ENCODE measurements at regions not wholly inside any gene's neighbourhood (a gene's known extent, or its start where the extent isn't known, plus 50 kb on each side); places are given as distances from the start of the nearest gene placed in this dataset.

- DNase-seq (ENCODE audit: low spot score): no peak
- in situ Hi-C loops (cut with MboI; ENCODE audit: low pct_unique_long_range_greater_than_20kb, low sequenced_read_pairs, unreplicated experiment): no loop called here
- TF ChIP-seq, protein P1, sequence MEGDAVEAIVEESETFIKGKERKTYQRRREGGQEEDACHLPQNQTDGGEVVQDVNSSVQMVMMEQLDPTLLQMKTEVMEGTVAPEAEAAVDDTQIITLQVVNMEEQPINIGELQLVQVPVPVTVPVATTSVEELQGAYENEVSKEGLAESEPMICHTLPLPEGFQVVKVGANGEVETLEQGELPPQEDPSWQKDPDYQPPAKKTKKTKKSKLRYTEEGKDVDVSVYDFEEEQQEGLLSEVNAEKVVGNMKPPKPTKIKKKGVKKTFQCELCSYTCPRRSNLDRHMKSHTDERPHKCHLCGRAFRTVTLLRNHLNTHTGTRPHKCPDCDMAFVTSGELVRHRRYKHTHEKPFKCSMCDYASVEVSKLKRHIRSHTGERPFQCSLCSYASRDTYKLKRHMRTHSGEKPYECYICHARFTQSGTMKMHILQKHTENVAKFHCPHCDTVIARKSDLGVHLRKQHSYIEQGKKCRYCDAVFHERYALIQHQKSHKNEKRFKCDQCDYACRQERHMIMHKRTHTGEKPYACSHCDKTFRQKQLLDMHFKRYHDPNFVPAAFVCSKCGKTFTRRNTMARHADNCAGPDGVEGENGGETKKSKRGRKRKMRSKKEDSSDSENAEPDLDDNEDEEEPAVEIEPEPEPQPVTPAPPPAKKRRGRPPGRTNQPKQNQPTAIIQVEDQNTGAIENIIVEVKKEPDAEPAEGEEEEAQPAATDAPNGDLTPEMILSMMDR (IDR thresholded peaks at IDR 0.05; ENCODE audit: extremely low read depth, insufficient read depth, missing control alignments): no peak
Measured at GRCh38 chr15:94026458-94027304, 204.7 kb upstream of the MCTP2 start.

DNA sequence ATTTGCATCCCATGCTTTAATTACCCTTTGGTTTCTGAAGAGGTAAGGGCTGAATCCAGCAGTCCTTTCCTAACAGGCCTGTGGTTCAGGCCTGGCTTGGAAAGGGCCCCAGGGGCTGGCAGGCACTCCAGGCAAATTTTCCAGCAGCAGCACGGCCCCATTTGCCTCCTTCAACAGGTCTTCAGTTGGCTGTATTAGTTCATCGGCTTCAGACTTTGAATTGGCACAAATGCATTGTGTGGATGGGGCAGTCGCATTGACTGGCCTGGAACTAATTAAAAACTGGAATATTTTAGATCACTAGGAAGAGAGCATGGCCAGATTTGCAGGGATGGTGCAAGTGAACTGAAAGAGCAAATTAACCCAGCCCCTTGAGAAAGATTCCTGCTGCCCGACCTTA lies 207.8 kb upstream of the MCTP2 start:
- no peak for DNase-seq (ENCODE audit: low spot score)
- in situ Hi-C loops (cut with MboI; ENCODE audit: low pct_unique_long_range_greater_than_20kb, low sequenced_read_pairs, unreplicated experiment): no loop called here
- TF ChIP-seq, protein P1 (IDR thresholded peaks at IDR 0.05; ENCODE audit: extremely low read depth, insufficient read depth, missing control alignments): no peak

DNA sequence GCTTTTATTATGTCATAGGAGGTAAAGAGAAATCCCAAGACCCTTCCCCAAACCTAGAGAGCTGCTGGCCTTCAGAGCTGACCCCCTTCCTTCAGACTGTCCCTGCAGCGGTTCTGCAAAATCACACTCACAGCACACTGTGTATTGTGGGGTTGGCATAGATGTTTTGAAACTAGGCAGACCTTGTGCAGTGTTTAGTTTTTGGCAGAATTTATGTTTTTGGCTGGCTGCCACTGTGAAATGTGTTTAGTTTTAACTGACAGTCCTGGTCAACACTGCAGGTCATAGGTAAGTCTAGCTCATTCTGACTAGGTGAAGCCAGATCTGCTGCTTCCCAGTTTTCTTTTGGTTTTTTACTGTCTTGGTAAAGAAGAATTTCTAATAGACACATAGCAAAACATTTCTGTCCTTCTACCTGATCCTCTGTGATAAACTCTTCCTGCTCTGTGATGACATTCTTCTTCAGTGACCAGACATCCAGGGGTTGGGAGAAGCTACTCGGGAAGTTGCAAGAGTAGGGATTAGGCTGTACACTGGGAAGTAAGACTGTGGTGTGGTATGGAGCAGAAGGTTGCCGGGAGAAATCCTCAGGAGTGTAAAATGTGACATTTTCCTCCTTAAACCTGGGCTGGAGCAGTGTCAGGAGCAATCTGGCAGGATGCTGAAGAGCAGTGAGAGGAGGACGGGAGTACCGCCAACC lies 209.6 kb upstream of the MCTP2 start:
- no peak for DNase-seq (ENCODE audit: low spot score)
- TF ChIP-seq, protein P1 (IDR thresholded peaks at IDR 0.05; ENCODE audit: extremely low read depth, insufficient read depth, missing control alignments): no peak
- in situ Hi-C loops (cut with MboI; ENCODE audit: low pct_unique_long_range_greater_than_20kb, low sequenced_read_pairs, unreplicated experiment): no loop called here

DNA sequence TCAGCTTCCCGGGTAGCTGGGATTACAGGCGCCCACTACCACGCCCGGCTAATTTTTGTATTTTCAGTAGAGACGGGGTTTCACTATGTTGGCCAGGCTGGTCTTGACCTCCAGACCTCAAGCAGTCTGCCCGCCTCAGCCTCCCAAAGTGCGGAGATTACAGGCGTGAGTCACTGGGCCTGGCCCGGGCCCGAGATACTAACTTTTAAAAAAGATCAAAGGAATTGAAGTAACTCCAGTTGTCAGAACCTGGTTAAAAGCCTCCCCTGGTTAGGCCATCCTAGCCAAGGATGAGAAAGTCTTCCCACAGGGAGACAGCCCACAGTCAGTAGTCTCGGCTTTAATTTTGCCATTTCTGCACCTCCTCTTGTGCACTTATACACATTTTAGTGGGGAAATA lies 212.3 kb upstream of the MCTP2 start:
- no peak for DNase-seq (ENCODE audit: low spot score)
- in situ Hi-C loops (cut with MboI; ENCODE audit: low pct_unique_long_range_greater_than_20kb, low sequenced_read_pairs, unreplicated experiment): no loop called here
- TF ChIP-seq, protein P1 (IDR thresholded peaks at IDR 0.05; ENCODE audit: extremely low read depth, insufficient read depth, missing control alignments): no peak

GRCh38 chr15:94015324-94015723 lies 216.0 kb upstream of the MCTP2 start:
- DNase-seq (ENCODE audit: low spot score): no peak
- TF ChIP-seq, protein P1 (IDR thresholded peaks at IDR 0.05; ENCODE audit: extremely low read depth, insufficient read depth, missing control alignments): no peak
- in situ Hi-C loops (cut with MboI; ENCODE audit: low pct_unique_long_range_greater_than_20kb, low sequenced_read_pairs, unreplicated experiment): no loop called here

GRCh38 chr15:94008104-94009074 lies 223.0 kb upstream of the MCTP2 start:
- DNase-seq (ENCODE audit: low spot score): no peak
- TF ChIP-seq, protein P1 (IDR thresholded peaks at IDR 0.05; ENCODE audit: extremely low read depth, insufficient read depth, missing control alignments): no peak
- in situ Hi-C loops (cut with MboI; ENCODE audit: low pct_unique_long_range_greater_than_20kb, low sequenced_read_pairs, unreplicated experiment): no loop called here

All from GM13977 (cell line).